ENCODE measurements at regions not wholly inside any gene's neighbourhood (a gene's known extent, or its start where the extent isn't known, plus 50 kb on each side); places are given as distances from the start of the nearest gene placed in this dataset.

GRCh38 chr11:100563541-100564280 is 123.4 kb upstream of the ARHGAP42 start:
- no peaks in the 10 kb centered on the region for H4K20me1 ChIP-seq (replicated peaks in 1 of 2; ENCODE audit: control insufficient read depth in 1 of 2, insufficient read depth in 2 of 2, low read length in 2 of 2)
- no peak overlapping the region for H3K18ac ChIP-seq (ENCODE audit: extremely low read depth, low read length)
- no peaks in the 10 kb centered on the region for H3K79me2 ChIP-seq (ENCODE audit: control insufficient read depth in 1 of 2, insufficient read depth in 2 of 2, low read length in 2 of 2)
- CTCF ChIA-PET (ENCODE audit: partially characterized antibody), result interaction anchor here (2.1 kb wide), 1 partner anchor 13 kb away, joined by 5 read pairs; no protein-coding TSS in a partner anchor
- peaks cover 0 to 3% (median 0%) of the 10 kb centered on the region in 4 experiments; a peak in 1 of 7 replicates for H3K4me1 ChIP-seq (replicated peaks in 1 of 4; ENCODE audit: control insufficient read depth in 3 of 4, insufficient read depth in 4 of 4, low read length in 3 of 4)
- no peaks in the 10 kb centered on the region for H3K79me1 ChIP-seq (ENCODE audit: low read depth, low read length)
- H2AFZ ChIP-seq (ENCODE audit: low read length), result peak overlapping the region; percentile 16; the same call in 1 of the 2 replicates
- H2BK5ac ChIP-seq (ENCODE audit: low read depth, low read length), result no peak overlapping the region
- H3K14ac ChIP-seq (ENCODE audit: insufficient read length), result no peak overlapping the region
- no peak overlapping the region for H3K4ac ChIP-seq (replicated peaks; ENCODE audit: insufficient read length, low read depth, low read length)
- peaks cover 0 to 1% (median 0%) of the 10 kb centered on the region in 4 experiments; a peak in 1 of 7 replicates for H3K27me3 ChIP-seq (replicated peaks in 1 of 4; ENCODE audit: control insufficient read depth in 3 of 4, extremely low read depth in 1 of 4, insufficient read depth in 3 of 4, low read length in 3 of 4)
- no peak overlapping the region for H4K91ac ChIP-seq (replicated peaks; ENCODE audit: insufficient read length, low read length)
- no peak overlapping the region for H3K9ac ChIP-seq (replicated peaks in 1 of 4; ENCODE audit: extremely low read depth in 1 of 4, low read depth in 3 of 4, low read length in 3 of 4)
- H3K9me3 ChIP-seq (ENCODE audit: insufficient read depth in 2 of 2, low read depth in 1 of 2, low read length in 1 of 2), result no peaks in the 10 kb centered on the region
- DNase-seq (ENCODE audit: low read depth in 1 of 2, low spot score in 2 of 2) (no peak), FAIRE-seq (no peak)
- no peak overlapping the region for H3K56ac ChIP-seq (replicated peaks; ENCODE audit: insufficient read length, low read depth, low read length)
- H2BK120ac ChIP-seq (replicated peaks; ENCODE audit: low read depth, low read length), result no peak overlapping the region
- H3K23ac ChIP-seq (ENCODE audit: insufficient read length), result no peak overlapping the region
- no peak overlapping the region for H2BK20ac ChIP-seq (ENCODE audit: low read length)
- no peak overlapping the region for H4K5ac ChIP-seq (ENCODE audit: insufficient read length, low read depth, low read length)
- 84% methylated on average over 8 of the region's 8 CpGs; no CpG with 5 or more reads in 1 of the 2 experiments for WGBS, 2 experiments (ENCODE audit: extremely low coverage in 1 of 2, insufficient coverage in 1 of 2, insufficient read length in 1 of 2, insufficient replicate concordance in 2 of 2, low coverage in 1 of 2, low lambda C conversion rate in 2 of 2, missing lambda C conversion rate in 1 of 2)
- no peak overlapping the region for H3K27ac ChIP-seq (ENCODE audit: low read depth, low read length)
- H2AK5ac ChIP-seq (ENCODE audit: low read depth, low read length), result no peak overlapping the region
- H3K23me2 ChIP-seq (ENCODE audit: low read depth, low read length), result no peaks in the 10 kb centered on the region
- no peak overlapping the region for H3K4me2 ChIP-seq (ENCODE audit: insufficient read depth in 1 of 2, low read depth in 2 of 2, low read length in 2 of 2)
- no peak overlapping the region for H3K4me3 ChIP-seq (ENCODE audit: extremely low read depth in 1 of 4, insufficient read depth in 2 of 4, low read depth in 3 of 4, low read length in 4 of 4)
- H4K8ac ChIP-seq (ENCODE audit: extremely low read depth, insufficient read depth, low read length), result no peak overlapping the region
- H2BK12ac ChIP-seq (ENCODE audit: low read depth, low read length), result no peak overlapping the region
- POLR2A ChIA-PET (ENCODE audit: partially characterized antibody), result no interaction called here
- no peak overlapping the region for H2BK15ac ChIP-seq (ENCODE audit: low read length)
- H3K36me3 ChIP-seq (ENCODE audit: control insufficient read depth in 2 of 4, insufficient read depth in 4 of 4, low read length in 3 of 4), result no peaks in the 10 kb centered on the region
- TF ChIP-seq SP1 (IDR thresholded peaks at IDR 0.05; ENCODE audit: low read depth, low read length) (no peak), TCF12 (IDR thresholded peaks at IDR 0.05; ENCODE audit: low read depth, low read length) (no peak), TBP (IDR thresholded peaks at IDR 0.05; ENCODE audit: low read depth, low read length) (no peak), CEBPB (IDR thresholded peaks at IDR 0.05; ENCODE audit: low read depth, low read length) (no peak), CBX5 (IDR thresholded peaks at IDR 0.05; ENCODE audit: low read depth, low read length) (no peak), EP300 (IDR thresholded peaks at IDR 0.05; ENCODE audit: borderline replicate concordance in 1 of 2, low read depth in 2 of 2, low read length in 2 of 2) (no peak), NRF1 (IDR thresholded peaks at IDR 0.05; ENCODE audit: low read depth, low read length) (no peak), PHF8 (conservative IDR thresholded peaks at IDR 0.05; ENCODE audit: low read depth, low read length) (no peak), KDM1A (IDR thresholded peaks at IDR 0.05; ENCODE audit: borderline replicate concordance, low read length) (no peak), CTCF (IDR thresholded peaks at IDR 0.05; ENCODE audit: control extremely low read depth in 1 of 3, insufficient read depth in 1 of 3, low read depth in 1 of 3, low read length in 3 of 3) (no peak), CTBP2 (IDR thresholded peaks at IDR 0.05; ENCODE audit: borderline replicate concordance, insufficient read depth, insufficient read length, low read length) (no peak)
